ENCODE measurements at regions not wholly inside any gene's neighbourhood (a gene's known extent, or its start where the extent isn't known, plus 50 kb on each side); places are given as distances from the start of the nearest gene placed in this dataset.
A peak's percentile ranks its signal among the peaks of the same experiment; 100 is the strongest.

- DNase-seq (ENCODE audit: low spot score in 2 of 2) (no peak), FAIRE-seq (no peak)
These were observed 171.3 kb downstream of the CDC5L start for GRCh38 chr6:44558832-44559251.

- no peak for FAIRE-seq
- no peak for DNase-seq (ENCODE audit: low spot score in 2 of 2)
These were observed 172.2 kb downstream of the CDC5L start for GRCh38 chr6:44559486-44560270.

GRCh38 chr6:44560458-44561059 is 173.1 kb downstream of the CDC5L start:
- no peak for DNase-seq (ENCODE audit: low spot score in 2 of 2)

GRCh38 chr6:44561060-44561623 is 173.6 kb downstream of the CDC5L start:
- FAIRE-seq, result no peak
- DNase-seq (ENCODE audit: low spot score in 2 of 2), result no peak

More at GRCh38 chr6:44560458-44561059, 173.1 kb downstream of the CDC5L start:
- peak; percentile 95 for FAIRE-seq

DNA sequence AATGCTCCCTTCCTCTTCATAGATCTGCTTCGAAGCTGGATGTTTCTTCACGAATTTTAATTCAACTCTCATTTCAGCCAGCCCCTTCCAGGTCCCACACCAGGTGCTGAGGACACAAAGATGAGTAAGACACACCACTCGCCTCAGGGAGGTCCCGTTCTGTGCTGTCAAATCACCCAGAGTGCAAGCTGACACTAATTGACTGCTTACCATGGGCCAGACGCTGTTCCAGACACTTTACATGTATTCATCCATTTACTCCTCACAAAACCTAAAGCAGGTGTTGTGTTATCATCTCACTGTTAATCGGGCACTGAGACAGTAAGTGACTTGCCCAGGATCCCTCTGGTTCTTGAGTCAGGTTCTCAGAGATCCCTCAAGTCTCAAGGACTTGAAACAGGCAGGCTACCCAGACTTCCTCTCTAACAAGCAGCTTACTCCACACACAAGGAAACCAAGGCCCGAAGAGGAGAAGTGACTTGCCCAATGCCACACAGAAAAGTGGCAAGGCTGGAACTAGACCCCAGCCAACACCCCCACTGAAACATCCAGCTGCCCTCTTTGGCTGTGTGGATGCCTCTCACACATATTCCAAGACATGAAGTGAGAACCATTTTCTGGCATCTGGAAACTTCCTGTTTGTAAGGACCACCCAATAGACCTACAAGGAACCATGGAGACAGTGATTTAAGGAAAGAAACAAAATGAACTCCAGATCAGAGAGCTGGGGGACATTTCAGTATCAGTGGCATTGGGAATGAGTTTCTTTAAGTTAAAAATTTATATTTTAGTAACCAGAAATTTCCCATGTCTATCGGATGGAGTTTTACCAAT is 174.5 kb downstream of the CDC5L start:
- FAIRE-seq (no peak), DNase-seq (ENCODE audit: low spot score in 2 of 2) (no peak)

DNA sequence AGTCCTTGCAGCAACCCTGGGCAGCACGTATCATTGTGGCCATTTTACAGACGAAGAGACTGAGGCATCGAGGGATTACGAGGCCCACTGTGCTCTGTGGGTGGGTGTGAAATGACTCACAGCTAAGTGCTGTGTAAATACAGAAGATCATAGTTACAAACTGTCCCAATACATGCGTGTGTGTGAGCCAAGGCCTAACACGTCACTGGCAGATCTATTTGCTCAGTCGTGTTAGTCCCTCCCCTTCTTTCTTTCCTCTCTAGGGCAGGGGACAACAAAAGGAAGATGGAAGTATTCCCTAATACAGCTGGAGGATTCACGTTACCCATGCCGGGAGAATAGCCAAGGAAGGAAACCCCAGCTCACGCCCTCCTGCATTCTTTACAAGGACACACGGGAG is 175.9 kb downstream of the CDC5L start:
- no peak for DNase-seq (ENCODE audit: low spot score in 2 of 2)
- no peak for FAIRE-seq

DNA sequence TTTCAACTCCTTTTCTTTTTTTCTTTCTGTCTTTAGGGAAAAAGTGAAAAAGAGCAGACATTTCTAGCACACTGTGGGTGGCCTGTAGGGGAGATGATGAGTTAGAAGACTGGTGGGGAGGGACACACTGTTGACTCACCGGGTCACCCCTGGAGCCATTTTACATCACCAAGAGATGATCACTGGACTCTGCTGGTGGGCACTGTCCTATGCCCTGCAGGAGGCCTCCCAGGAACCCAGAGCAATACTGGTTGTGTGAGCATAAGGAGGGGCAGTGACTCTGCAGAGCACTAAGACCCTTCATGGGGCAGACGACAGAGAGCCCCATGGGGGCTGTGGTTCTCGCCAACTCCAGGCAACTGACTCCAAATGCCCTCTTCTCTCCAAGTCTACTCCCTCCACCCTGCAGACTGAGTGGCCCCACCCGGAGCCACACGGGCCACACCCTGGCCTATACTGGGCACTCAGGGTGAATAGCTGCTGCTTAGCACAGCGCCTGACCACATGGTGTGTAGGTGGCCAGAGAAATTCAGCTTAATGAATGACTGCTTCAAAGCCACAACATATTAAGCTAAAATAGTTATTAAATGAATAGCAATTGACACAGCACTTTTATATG is 177.5 kb downstream of the CDC5L start:
- FAIRE-seq (no peak), DNase-seq (ENCODE audit: low spot score in 2 of 2) (no peak)

DNA sequence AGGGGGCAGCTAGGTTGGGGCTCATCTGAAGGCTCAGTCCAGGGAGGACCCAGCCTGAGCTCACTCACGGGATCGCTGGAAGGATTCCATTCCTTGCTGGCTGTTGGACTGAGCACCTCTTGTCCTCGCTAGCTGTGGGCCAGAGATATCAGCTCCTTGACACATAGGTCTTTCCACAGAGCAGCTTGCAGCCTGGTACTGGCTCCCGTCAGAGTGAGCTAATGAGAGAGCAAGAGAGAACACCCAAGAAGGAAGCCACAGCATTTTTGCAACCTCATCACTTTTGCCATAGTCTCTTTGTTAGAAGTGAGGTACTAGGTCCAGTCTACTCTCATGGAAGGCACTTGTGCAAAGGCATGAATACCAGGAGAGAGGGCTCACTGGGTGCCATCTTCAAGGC is 179.9 kb downstream of the CDC5L start:
- DNase-seq (ENCODE audit: low spot score in 2 of 2) (no peak), FAIRE-seq (no peak)

GRCh38 chr6:44569131-44569530 is 181.6 kb downstream of the CDC5L start:
- FAIRE-seq, result no peak
- DNase-seq (ENCODE audit: low spot score in 2 of 2), result no peak

DNA sequence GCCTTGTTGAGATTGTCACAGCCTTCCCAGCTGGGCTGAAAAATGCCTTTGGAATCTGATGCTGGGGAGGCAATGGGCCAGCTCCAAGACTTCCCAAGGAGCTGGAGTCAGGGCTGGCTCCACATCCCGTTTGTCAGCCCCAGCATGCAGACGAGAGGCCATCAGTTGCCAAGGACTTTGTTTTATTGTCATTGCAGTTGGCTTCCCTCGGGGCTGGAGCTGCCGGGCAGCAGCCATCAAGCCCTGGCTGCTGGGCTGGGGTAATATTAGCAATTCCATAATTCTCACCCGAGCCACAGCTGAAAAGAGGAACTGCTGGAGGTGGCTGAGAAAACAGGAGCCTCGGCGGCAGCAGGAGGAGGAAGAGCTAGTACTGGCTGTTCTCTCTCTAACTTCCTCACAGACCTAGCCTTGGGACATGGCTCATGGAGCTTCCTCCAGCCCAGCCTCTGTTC is 182.5 kb downstream of the CDC5L start:
- no peak for FAIRE-seq

GRCh38 chr6:44571510-44571909 is 184.0 kb downstream of the CDC5L start:
- FAIRE-seq, result no peak

More for the DNA sequence above, 182.5 kb downstream of the CDC5L start:
- DNase-seq (ENCODE audit: low spot score in 2 of 2), result no peak

DNA sequence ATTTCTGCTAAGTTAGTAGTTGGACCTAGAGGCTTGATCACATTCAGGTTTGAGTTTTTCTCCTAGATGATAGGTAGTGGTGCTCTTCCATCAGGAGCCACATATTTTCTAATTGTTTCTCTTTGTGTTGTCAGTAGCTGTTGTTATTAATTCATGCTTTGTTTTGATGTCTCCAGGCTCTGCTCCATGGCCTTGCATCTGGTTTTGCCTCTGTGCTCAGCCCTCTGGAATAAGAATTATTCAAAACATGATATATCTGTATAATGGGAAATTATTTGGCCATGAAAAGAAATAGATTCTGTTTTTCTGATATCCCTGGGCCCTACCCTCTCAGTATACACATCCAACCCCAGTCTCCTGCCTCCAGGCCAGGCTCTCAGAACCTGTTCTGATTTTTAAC is 184.8 kb downstream of the CDC5L start:
- no peak for FAIRE-seq
- DNase-seq (ENCODE audit: low spot score in 2 of 2), result no peak

More at GRCh38 chr6:44571510-44571909, 184.0 kb downstream of the CDC5L start:
- DNase-seq (ENCODE audit: low spot score in 2 of 2), result no peak

DNA sequence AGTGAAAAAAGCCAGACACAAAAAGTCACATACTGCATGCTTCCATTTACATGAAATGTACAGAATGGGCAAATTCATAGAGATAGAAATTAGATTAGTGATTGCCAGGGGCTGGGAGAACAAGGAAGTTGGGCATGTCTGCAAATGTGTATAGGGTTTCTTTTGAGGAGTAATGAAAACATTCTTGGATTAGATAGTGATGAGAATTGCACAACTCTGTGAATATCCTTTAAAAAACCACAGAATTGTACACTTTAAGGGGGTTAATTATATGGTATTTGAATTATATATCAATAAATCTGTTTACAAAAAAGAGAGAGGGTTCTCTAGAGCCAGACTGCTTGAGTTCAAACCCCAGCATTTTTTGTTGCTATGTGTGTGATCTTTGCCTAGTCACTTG is 188.1 kb downstream of the CDC5L start:
- DNase-seq (ENCODE audit: low spot score in 2 of 2) (no peak), FAIRE-seq (no peak)

GRCh38 chr6:44576132-44576631 is 188.7 kb downstream of the CDC5L start:
- no peak for FAIRE-seq

GRCh38 chr6:44580901-44581300 is 193.4 kb downstream of the CDC5L start:
- no peak for DNase-seq (ENCODE audit: low spot score in 2 of 2)
- FAIRE-seq, result no peak

More at GRCh38 chr6:44576132-44576631, 188.7 kb downstream of the CDC5L start:
- no peak for DNase-seq (ENCODE audit: low spot score in 2 of 2)

DNA sequence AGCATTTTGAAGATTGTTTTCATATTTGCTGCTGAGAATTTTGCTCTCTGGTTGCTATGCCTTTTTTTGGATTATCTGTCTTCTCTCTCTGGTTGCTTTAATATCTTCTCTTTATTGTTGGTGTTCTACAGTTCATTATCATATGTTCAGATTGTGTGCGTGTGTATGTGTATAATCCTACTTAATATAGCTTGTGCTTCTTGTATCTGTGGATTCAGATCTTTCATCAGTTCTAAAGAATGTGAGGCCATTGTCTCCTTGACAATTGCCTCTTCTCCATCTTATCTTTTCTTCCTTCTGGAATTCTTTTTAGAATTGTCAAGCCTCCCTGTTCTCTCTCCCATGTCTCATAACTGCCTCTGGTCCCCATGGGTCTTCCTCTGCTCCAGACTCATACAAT is 195.4 kb downstream of the CDC5L start:
- no peak for FAIRE-seq
- DNase-seq (ENCODE audit: low spot score in 2 of 2), result no peak

- DNase-seq (ENCODE audit: low spot score in 2 of 2), result no peak
- no peak for FAIRE-seq
These were observed 203.0 kb downstream of the CDC5L start for GRCh38 chr6:44590471-44590870.

DNA sequence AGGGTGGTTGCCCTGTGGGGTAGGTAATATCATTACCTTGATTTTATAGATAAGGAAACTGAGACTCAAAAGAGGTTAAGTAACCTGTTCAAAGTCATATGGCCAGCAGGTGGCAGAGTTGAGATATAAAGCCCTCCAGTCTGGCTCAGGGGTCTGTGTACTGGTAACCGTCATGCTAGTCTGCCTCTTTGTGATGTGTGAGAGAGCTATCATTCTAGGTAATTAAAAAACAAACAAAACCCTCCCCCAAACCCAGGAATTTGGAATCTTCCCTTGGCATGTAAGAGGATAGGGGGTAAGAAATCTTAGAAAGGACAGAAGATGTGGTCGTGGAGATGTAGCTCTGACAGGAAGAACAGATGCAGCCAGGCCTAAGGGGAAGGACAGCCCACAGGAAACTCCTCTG is 206.0 kb downstream of the CDC5L start:
- FAIRE-seq, result no peak
- no peak for DNase-seq (ENCODE audit: low spot score in 2 of 2)

- DNase-seq (ENCODE audit: low spot score in 2 of 2) (no peak), FAIRE-seq (no peak)
These were observed 207.0 kb downstream of the CDC5L start for GRCh38 chr6:44594481-44594880.

DNA sequence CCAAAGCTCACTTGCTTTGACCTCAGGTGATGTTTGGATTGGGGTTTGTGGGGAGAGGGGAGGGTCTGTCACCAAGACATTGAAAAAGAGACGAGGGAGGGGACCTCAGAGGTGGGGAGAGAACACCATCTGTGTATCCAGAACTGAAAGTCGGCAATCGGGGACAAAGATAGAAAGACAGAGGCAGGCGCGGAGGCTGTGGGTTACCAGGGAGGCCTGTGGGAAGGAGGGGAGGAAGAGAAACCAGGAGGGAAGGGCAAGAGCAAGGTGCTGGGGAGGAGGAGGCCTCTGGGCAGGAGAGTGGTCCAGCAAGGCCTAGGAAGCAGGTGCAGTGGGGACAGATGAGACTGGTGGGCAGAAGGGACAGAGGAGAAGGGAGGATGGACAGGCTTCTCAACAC is 211.2 kb downstream of the CDC5L start:
- DNase-seq (ENCODE audit: low spot score in 2 of 2) (no peak), FAIRE-seq (no peak)

Data from frontal cortex (tissue), 3 donors.